Type B pancreatic cell (in vitro differentiated cells): ENCODE measurements at regions not wholly inside any gene's neighbourhood (a gene's known extent, or its start where the extent isn't known, plus 50 kb on each side); places are given as distances from the start of the nearest gene placed in this dataset.

Experiments
- DNase-seq: peaks from one replicate; pipeline ENCODE4 v3.0.0; 2021; ENCODE audit warnings: mixed read lengths; ENCODE audit not compliant: unreplicated experiment; ENCODE audit errors: extremely low spot score
- H3K27ac Mint-ChIP-seq: 2 replicates; pipeline ENCODE4 v1.8.0; 2021; ENCODE audit warnings: mild to moderate bottlenecking, mixed read lengths
- H3K27me3 Mint-ChIP-seq: 2 replicates; pipeline ENCODE4 v1.8.0; 2021; ENCODE audit warnings: mixed read lengths
- H3K36me3 Mint-ChIP-seq: 2 replicates; pipeline ENCODE4 v1.8.0; 2021; ENCODE audit warnings: mixed read lengths
- H3K4me1 Mint-ChIP-seq: one replicate; pipeline ENCODE4 v1.8.0; 2021; ENCODE audit warnings: mixed read lengths; ENCODE audit not compliant: unreplicated experiment
- H3K4me3 Mint-ChIP-seq: 2 replicates; pipeline ENCODE4 v1.8.0; 2021; ENCODE audit warnings: mild to moderate bottlenecking, mixed read lengths
- H3K9me3 Mint-ChIP-seq: 2 replicates; pipeline ENCODE4 v1.8.0; 2021; ENCODE audit warnings: mixed read lengths
- CTCF ChIP-seq: fragments of 200-600 bp; sonication (generic); conservative IDR thresholded peaks from 2 replicates; pipeline ENCODE4 v1.5.0; 2021; ENCODE audit warnings: antibody characterized with exemption, mild to moderate bottlenecking

- no peak overlapping the region for H3K27ac Mint-ChIP-seq
- DNase-seq = no peak
- peaks cover under 1% of the 10 kb centered on the region for H3K4me1 Mint-ChIP-seq
- no peaks in the 10 kb centered on the region for H3K36me3 Mint-ChIP-seq
- H3K4me3 Mint-ChIP-seq = no peak overlapping the region
- no peaks in the 10 kb centered on the region for H3K27me3 Mint-ChIP-seq
- no peaks in the 10 kb centered on the region for H3K9me3 Mint-ChIP-seq
- no peak for TF ChIP-seq CTCF
These were observed 503.9 kb downstream of the DNAJB9 start for GRCh38 chr7:109073543-109073942.

GRCh38 chr7:109076396-109076972 lies 506.8 kb downstream of the DNAJB9 start:
- peaks cover 8% of the 10 kb centered on the region for H3K4me1 Mint-ChIP-seq
- TF ChIP-seq CTCF = no peak
- no peak overlapping the region for H3K4me3 Mint-ChIP-seq
- no peaks in the 10 kb centered on the region for H3K27me3 Mint-ChIP-seq
- H3K9me3 Mint-ChIP-seq = no peaks in the 10 kb centered on the region
- H3K36me3 Mint-ChIP-seq = no peaks in the 10 kb centered on the region
- H3K27ac Mint-ChIP-seq = no peak overlapping the region
- no peak for DNase-seq

- Mint-ChIP-seq H3K27ac (no peak overlapping the region), H3K4me1 (no peaks in the 10 kb centered on the region), H3K27me3 (no peaks in the 10 kb centered on the region), H3K9me3 (no peaks in the 10 kb centered on the region), H3K36me3 (no peaks in the 10 kb centered on the region), H3K4me3 (no peak overlapping the region)
- TF ChIP-seq CTCF = no peak
- no peak for DNase-seq
These were observed 521.4 kb downstream of the DNAJB9 start for GRCh38 chr7:109091042-109091441.

- no peak for DNase-seq
- no peak overlapping the region for H3K4me3 Mint-ChIP-seq
- H3K4me1 Mint-ChIP-seq = no peaks in the 10 kb centered on the region
These were observed 522.6 kb downstream of the DNAJB9 start for GRCh38 chr7:109092268-109092667.

GRCh38 chr7:109101332-109101731 lies 531.7 kb downstream of the DNAJB9 start:
- H3K4me1 Mint-ChIP-seq = no peaks in the 10 kb centered on the region
- H3K9me3 Mint-ChIP-seq = no peaks in the 10 kb centered on the region
- H3K4me3 Mint-ChIP-seq = no peak overlapping the region
- H3K27me3 Mint-ChIP-seq = no peaks in the 10 kb centered on the region
- no peak for DNase-seq
- H3K27ac Mint-ChIP-seq = no peak overlapping the region
- no peak for TF ChIP-seq CTCF
- H3K36me3 Mint-ChIP-seq = no peaks in the 10 kb centered on the region

More at GRCh38 chr7:109092268-109092667, 522.6 kb downstream of the DNAJB9 start:
- TF ChIP-seq CTCF = peak; percentile 53
- no peaks in the 10 kb centered on the region for H3K36me3 Mint-ChIP-seq
- no peaks in the 10 kb centered on the region for H3K27me3 Mint-ChIP-seq
- H3K27ac Mint-ChIP-seq = no peak overlapping the region
- no peaks in the 10 kb centered on the region for H3K9me3 Mint-ChIP-seq

- DNase-seq = no peak
- no peak overlapping the region for H3K4me3 Mint-ChIP-seq
- H3K9me3 Mint-ChIP-seq = no peaks in the 10 kb centered on the region
- no peaks in the 10 kb centered on the region for H3K27me3 Mint-ChIP-seq
- no peak for TF ChIP-seq CTCF
- H3K36me3 Mint-ChIP-seq = no peaks in the 10 kb centered on the region
- H3K27ac Mint-ChIP-seq = no peak overlapping the region
- no peaks in the 10 kb centered on the region for H3K4me1 Mint-ChIP-seq
These were observed 539.9 kb downstream of the DNAJB9 start for GRCh38 chr7:109109558-109109957.
